GM23338 (cell line): ENCODE measurements at regions not wholly inside any gene's neighbourhood (a gene's known extent, or its start where the extent isn't known, plus 50 kb on each side); places are given as distances from the start of the nearest gene placed in this dataset.

Experiments used
- ATAC-seq: fragments of 200-7000 bp; cut with Tn5 transposase; 3 replicates; pipeline ENCODE4 v1.9.1; 2020
- DNase-seq: peaks from one replicate; pipeline ENCODE4 v3.0.0-alpha.2; 2015; ENCODE audit warnings: low spot score
- H2AFZ ChIP-seq: fragments of 200-600 bp; sonication (generic); 2 replicates; pipeline ENCODE4 v1.8.0; 2016; ENCODE audit warnings: antibody characterized with exemption, mild to moderate bottlenecking, moderate library complexity
- H3F3A ChIP-seq: fragments of 200-600 bp; sonication (generic); replicated peaks from 2 replicates; pipeline ENCODE4 v1.8.0; 2017; ENCODE audit warnings: antibody characterized with exemption, mixed run types, low read depth
- H3K27ac ChIP-seq: fragments of 200-600 bp; sonication (generic); 2 replicates; pipeline ENCODE4 v1.6.1; 2016; ENCODE audit warnings: low read depth
- H3K27me3 ChIP-seq: fragments of 200-600 bp; sonication (generic); 2 replicates; pipeline ENCODE4 v1.8.0; 2016; ENCODE audit warnings: mild to moderate bottlenecking, mixed run types, moderate library complexity; ENCODE audit not compliant: insufficient read depth
- H3K36me3 ChIP-seq: fragments of 200-600 bp; sonication (generic); 2 replicates; pipeline ENCODE4 v1.8.0; 2016; ENCODE audit warnings: mild to moderate bottlenecking; ENCODE audit not compliant: insufficient read depth
- H3K4me1 ChIP-seq: fragments of 200-600 bp; sonication (generic); 2 replicates; pipeline ENCODE4 v1.8.0; 2016; ENCODE audit warnings: mild to moderate bottlenecking, moderate library complexity; ENCODE audit not compliant: insufficient read depth
- H3K4me2 ChIP-seq: fragments of 200-600 bp; sonication (generic); 2 replicates; pipeline ENCODE4 v1.7.1; 2017; ENCODE audit warnings: mixed run types
- H3K4me3 ChIP-seq: fragments of 200-600 bp; sonication (generic); 2 replicates; pipeline ENCODE4 v1.6.1; 2016; ENCODE audit warnings: mixed run types
- H3K79me2 ChIP-seq: fragments of 200-600 bp; sonication (generic); replicated peaks from 2 replicates; pipeline ENCODE4 v1.8.0; 2017; ENCODE audit warnings: mild to moderate bottlenecking; ENCODE audit not compliant: insufficient read depth
- H3K9me2 ChIP-seq: fragments of 200-600 bp; sonication (generic); 2 replicates; pipeline ENCODE4 v1.8.0; 2017; ENCODE audit not compliant: insufficient read depth
- H4K20me1 ChIP-seq: fragments of 200-600 bp; sonication (generic); replicated peaks from 2 replicates; pipeline ENCODE4 v1.8.0; 2017; ENCODE audit warnings: mild to moderate bottlenecking; ENCODE audit not compliant: insufficient read depth
- H3K27ac Mint-ChIP-seq: 2 replicates; pipeline ENCODE4 v1.8.0; 2020; ENCODE audit warnings: inconsistent platforms, mild to moderate bottlenecking, moderate library complexity, mixed read lengths
- H3K27me3 Mint-ChIP-seq: 3 replicates; pipeline ENCODE4 v1.8.0; 2022; ENCODE audit warnings: low read depth, mild to moderate bottlenecking, moderate library complexity, mixed read lengths, inconsistent platforms; ENCODE audit not compliant: insufficient read depth, poor library complexity
- H3K36me3 Mint-ChIP-seq: 3 replicates; pipeline ENCODE4 v1.8.0; 2021; ENCODE audit warnings: low read depth, mild to moderate bottlenecking, inconsistent platforms, moderate library complexity, mixed read lengths
- H3K4me1 Mint-ChIP-seq: 3 replicates; pipeline ENCODE4 v1.8.0; 2020; ENCODE audit warnings: mild to moderate bottlenecking, inconsistent platforms, mixed read lengths
- H3K4me3 Mint-ChIP-seq: 3 replicates; pipeline ENCODE4 v1.8.0; 2021; ENCODE audit warnings: moderate library complexity, mild to moderate bottlenecking, inconsistent platforms, mixed read lengths
- H3K9me3 Mint-ChIP-seq: 3 replicates; pipeline ENCODE4 v1.8.0; 2020; ENCODE audit warnings: moderate library complexity, mild to moderate bottlenecking, inconsistent platforms, mixed read lengths
- CREB1 ChIP-seq: fragments of 250-450 bp; sonication (Bioruptor Pico); IDR thresholded peaks from 2 replicates; pipeline ENCODE4 v1.5.0; 2020; ENCODE audit warnings: low read depth, mild to moderate bottlenecking, moderate library complexity
- CTCF ChIP-seq, 2 experiments: fragments of 200-600 bp in 1 of 2; sonication (generic) in 1 of 2; conservative IDR thresholded peaks; 2 replicates each; pipeline versions ENCODE4 v1.5.1 to v1.6.1; 2016 to 2017; ENCODE audit warnings: antibody characterized with exemption in 2 of 2, low read depth in 2 of 2, mild to moderate bottlenecking in 2 of 2, moderate library complexity in 1 of 2
- ETS1 ChIP-seq: IDR thresholded peaks from 2 replicates; pipeline ENCODE4 v1.6.1; 2016; ENCODE audit warnings: antibody characterized with exemption
- EZH2 ChIP-seq: fragments of 200-600 bp; sonication (generic); IDR thresholded peaks from one replicate; pipeline ENCODE4 v1.8.0; 2017; ENCODE audit warnings: antibody characterized with exemption, mild to moderate bottlenecking, low read depth; ENCODE audit not compliant: unreplicated experiment
- JUNB ChIP-seq: IDR thresholded peaks from one replicate; pipeline ENCODE4 v1.6.1; 2016; ENCODE audit warnings: antibody characterized with exemption; ENCODE audit not compliant: unreplicated experiment
- NANOG ChIP-seq: IDR thresholded peaks from 2 replicates; pipeline ENCODE4 v1.6.1; 2016; ENCODE audit warnings: antibody characterized with exemption, borderline replicate concordance
- POLR2AphosphoS5 ChIP-seq: IDR thresholded peaks from 2 replicates; pipeline ENCODE4 v1.6.1; 2016; ENCODE audit warnings: antibody characterized with exemption, low read depth
- ZNF114 ChIP-seq: fragments of 250-450 bp; sonication (Bioruptor Pico); IDR thresholded peaks from 2 replicates; pipeline ENCODE4 v1.5.0; 2020; ENCODE audit warnings: mild to moderate bottlenecking, moderate library complexity
- ZNF331 ChIP-seq: fragments of 250-450 bp; sonication (Bioruptor Pico); IDR thresholded peaks from 2 replicates; pipeline ENCODE4 v1.5.0; 2020; ENCODE audit warnings: low read depth, mild to moderate bottlenecking, moderate library complexity
- TF ChIP-seq, protein P1 (sequence below): IDR thresholded peaks from one replicate; pipeline ENCODE4 v1.6.1; 2018; ENCODE audit warnings: antibody characterized with exemption; ENCODE audit not compliant: unreplicated experiment

DNA sequence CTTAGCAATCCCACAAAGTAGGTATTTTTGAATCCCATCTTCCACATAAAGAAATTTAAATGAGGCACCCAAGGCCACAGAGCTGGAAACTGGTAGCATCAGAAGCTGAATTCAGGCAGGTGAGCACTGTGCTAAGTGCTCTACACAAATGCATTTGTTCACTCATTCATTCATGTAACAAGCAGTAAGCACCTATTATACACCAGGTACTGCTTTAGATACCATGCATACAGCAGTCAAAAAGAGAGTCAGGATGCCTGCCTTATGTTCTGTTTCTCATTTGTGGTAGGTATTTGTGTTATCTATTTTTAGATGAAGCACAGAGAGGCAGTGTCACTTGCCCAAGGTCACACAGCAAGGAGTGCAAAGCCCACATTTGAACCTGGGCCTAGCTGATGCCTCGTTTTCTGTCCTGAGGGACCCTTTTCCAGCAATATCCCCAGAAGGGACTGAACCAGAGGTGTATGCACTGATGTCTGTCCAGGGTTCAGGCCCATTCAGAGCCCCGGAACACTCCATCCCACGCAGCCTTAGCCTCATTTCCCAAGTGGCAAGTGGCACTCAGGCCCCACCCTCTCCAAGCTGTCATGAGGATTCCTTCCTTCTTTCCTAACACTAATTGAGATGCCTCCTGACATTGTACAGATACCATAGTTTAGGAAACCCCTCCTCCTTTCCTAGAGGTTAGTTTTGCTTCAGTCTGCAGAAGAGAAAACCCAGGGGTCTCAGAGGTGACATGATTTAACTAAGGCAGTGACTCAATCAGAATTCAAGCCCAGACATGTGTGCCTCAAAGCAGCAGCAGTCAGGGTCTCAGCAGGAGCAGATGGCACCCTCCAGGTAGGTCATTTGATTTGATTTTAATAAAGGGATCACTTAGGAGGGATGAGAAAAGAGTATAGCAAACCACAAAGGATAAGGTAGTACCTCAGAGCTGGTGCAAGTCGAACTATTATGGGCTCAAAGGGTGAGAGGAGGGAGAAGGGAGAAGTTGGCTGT, 61.2 kb upstream of the SIRPA start:
- H4K20me1 ChIP-seq, result no peaks in the 10 kb centered on the region
- TF ChIP-seq ETS1 (no peak), ZNF331 (CRISPR knock-in tag) (no peak), CTCF (conservative IDR thresholded peaks at IDR 0.05; ENCODE audit: low read depth in 2 of 2) (no peak), CREB1 (CRISPR knock-in tag) (no peak), JUNB (no peak)
- TF ChIP-seq, protein P1, sequence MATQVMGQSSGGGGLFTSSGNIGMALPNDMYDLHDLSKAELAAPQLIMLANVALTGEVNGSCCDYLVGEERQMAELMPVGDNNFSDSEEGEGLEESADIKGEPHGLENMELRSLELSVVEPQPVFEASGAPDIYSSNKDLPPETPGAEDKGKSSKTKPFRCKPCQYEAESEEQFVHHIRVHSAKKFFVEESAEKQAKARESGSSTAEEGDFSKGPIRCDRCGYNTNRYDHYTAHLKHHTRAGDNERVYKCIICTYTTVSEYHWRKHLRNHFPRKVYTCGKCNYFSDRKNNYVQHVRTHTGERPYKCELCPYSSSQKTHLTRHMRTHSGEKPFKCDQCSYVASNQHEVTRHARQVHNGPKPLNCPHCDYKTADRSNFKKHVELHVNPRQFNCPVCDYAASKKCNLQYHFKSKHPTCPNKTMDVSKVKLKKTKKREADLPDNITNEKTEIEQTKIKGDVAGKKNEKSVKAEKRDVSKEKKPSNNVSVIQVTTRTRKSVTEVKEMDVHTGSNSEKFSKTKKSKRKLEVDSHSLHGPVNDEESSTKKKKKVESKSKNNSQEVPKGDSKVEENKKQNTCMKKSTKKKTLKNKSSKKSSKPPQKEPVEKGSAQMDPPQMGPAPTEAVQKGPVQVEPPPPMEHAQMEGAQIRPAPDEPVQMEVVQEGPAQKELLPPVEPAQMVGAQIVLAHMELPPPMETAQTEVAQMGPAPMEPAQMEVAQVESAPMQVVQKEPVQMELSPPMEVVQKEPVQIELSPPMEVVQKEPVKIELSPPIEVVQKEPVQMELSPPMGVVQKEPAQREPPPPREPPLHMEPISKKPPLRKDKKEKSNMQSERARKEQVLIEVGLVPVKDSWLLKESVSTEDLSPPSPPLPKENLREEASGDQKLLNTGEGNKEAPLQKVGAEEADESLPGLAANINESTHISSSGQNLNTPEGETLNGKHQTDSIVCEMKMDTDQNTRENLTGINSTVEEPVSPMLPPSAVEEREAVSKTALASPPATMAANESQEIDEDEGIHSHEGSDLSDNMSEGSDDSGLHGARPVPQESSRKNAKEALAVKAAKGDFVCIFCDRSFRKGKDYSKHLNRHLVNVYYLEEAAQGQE, result no peak
- H3F3A ChIP-seq, result no peaks in the 10 kb centered on the region
- no peaks in the 10 kb centered on the region for H3K9me2 ChIP-seq
- no peak overlapping the region for H3K27ac Mint-ChIP-seq
- no peak overlapping the region for H3K4me3 Mint-ChIP-seq
- H3K9me3 Mint-ChIP-seq, result no peaks in the 10 kb centered on the region
- no peaks in the 10 kb centered on the region for H3K36me3 Mint-ChIP-seq
- no peak overlapping the region for H2AFZ ChIP-seq
- peaks cover 9% of the 10 kb centered on the region for H3K27me3 Mint-ChIP-seq
- H3K4me2 ChIP-seq, result no peak overlapping the region
- H3K4me1 Mint-ChIP-seq, result no peaks in the 10 kb centered on the region; the same call in 2 of the 3 replicates
- no peaks in the 10 kb centered on the region for H3K79me2 ChIP-seq
- no peak overlapping the region for H3K27ac ChIP-seq
- DNase-seq (no peak), ATAC-seq (no peak)
- H3K4me3 ChIP-seq, result no peak overlapping the region
- H3K4me1 ChIP-seq, result no peaks in the 10 kb centered on the region
- no peaks in the 10 kb centered on the region for H3K27me3 ChIP-seq
- no peaks in the 10 kb centered on the region for H3K36me3 ChIP-seq

DNA sequence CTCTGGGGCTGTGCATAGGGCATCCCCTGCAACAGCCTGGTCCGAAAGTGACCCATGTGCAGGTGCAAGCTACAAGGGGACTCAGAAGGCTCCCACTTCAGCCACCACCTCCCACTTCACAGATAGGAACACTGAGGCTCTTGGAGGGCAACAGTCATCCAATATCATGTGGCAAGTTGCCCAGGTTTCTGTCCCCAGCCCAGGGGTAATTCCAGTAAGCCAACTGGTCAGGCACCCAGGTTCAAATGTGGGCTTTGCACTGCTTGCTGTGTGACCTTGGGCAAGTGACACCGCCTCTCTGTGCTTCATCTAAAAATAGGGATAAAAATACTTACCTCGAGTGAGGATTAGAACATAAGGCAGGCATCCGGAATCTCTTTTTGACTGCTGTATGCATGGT, 62.0 kb upstream of the SIRPA start:
- H3K79me2 ChIP-seq, result no peaks in the 10 kb centered on the region
- Mint-ChIP-seq H3K27me3 (peaks cover 9% of the 10 kb centered on the region), H3K36me3 (no peaks in the 10 kb centered on the region), H3K27ac (no peak overlapping the region), H3K9me3 (no peaks in the 10 kb centered on the region), H3K4me3 (no peak overlapping the region), H3K4me1 (no peaks in the 10 kb centered on the region; the same call in 2 of the 3 replicates)
- DNase-seq (no peak), ATAC-seq (no peak)
- no peaks in the 10 kb centered on the region for H3K36me3 ChIP-seq
- H4K20me1 ChIP-seq, result no peaks in the 10 kb centered on the region
- H3K27me3 ChIP-seq, result no peaks in the 10 kb centered on the region
- no peaks in the 10 kb centered on the region for H3K4me1 ChIP-seq
- H2AFZ ChIP-seq, result no peak overlapping the region
- no peaks in the 10 kb centered on the region for H3F3A ChIP-seq
- H3K4me3 ChIP-seq, result no peak overlapping the region
- H3K9me2 ChIP-seq, result no peaks in the 10 kb centered on the region
- no peak overlapping the region for H3K27ac ChIP-seq
- H3K4me2 ChIP-seq, result no peak overlapping the region
- no peak for TF ChIP-seq ETS1
- no peak for TF ChIP-seq JUNB
- TF ChIP-seq ZNF114, result no peak
- TF ChIP-seq ZNF331 (CRISPR knock-in tag), result no peak
- TF ChIP-seq NANOG, result no peak
- no peak for TF ChIP-seq EZH2
- TF ChIP-seq POLR2AphosphoS5, result no peak
- no peak for TF ChIP-seq CTCF (conservative IDR thresholded peaks at IDR 0.05; ENCODE audit: low read depth in 2 of 2)
